NB4 (cell line): ENCODE measurements at regions not wholly inside any gene's neighbourhood (a gene's known extent, or its start where the extent isn't known, plus 50 kb on each side); places are given as distances from the start of the nearest gene placed in this dataset.

Experiments used
- DNase-seq: peaks from one replicate; pipeline ENCODE4 v3.0.0; 2010; ENCODE audit warnings: low read depth
- H3K4me3 ChIP-seq: one replicate; pipeline ENCODE4 v1.5.1; 2011; ENCODE audit warnings: mild to moderate bottlenecking, low read depth, low read length, moderate library complexity
- MYC ChIP-seq: IDR thresholded peaks from 2 replicates; pipeline ENCODE4 v1.6.1; 2011; ENCODE audit warnings: low read depth, low read length
- POLR2A ChIP-seq: IDR thresholded peaks from 2 replicates; pipeline ENCODE4 v1.6.1; 2011; ENCODE audit warnings: mild to moderate bottlenecking; ENCODE audit not compliant: insufficient read length; ENCODE audit errors: extremely low read depth
- TF ChIP-seq, protein P1 (sequence below): IDR thresholded peaks from one replicate; pipeline ENCODE4 v1.5.1; 2012; ENCODE audit warnings: low read depth, low read length
- TF ChIP-seq, protein P2 (sequence below): IDR thresholded peaks from 2 replicates; pipeline ENCODE4 v1.6.1; 2011; ENCODE audit warnings: low read depth, low read length

DNA sequence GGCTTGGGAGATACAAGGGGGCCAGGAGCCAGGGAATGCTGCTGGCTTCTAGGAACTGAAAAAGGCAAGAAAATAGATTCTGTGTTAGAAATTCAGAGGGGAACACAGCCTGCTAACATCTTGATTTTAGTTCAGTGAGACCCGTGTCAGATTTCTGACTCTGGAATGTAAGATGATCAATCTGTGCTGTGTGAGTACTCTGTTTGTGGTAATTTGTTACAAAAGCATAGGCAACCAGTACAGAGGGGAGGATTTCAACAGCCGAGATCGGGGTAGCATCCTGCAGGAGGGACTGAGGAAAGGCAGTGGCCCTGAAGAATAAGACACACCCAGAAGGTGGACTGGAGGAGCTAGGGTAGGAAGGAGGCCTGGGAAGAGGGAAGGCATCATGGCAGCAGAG, 410.0 kb upstream of the CCDC196 start:
- TF ChIP-seq, protein P1, sequence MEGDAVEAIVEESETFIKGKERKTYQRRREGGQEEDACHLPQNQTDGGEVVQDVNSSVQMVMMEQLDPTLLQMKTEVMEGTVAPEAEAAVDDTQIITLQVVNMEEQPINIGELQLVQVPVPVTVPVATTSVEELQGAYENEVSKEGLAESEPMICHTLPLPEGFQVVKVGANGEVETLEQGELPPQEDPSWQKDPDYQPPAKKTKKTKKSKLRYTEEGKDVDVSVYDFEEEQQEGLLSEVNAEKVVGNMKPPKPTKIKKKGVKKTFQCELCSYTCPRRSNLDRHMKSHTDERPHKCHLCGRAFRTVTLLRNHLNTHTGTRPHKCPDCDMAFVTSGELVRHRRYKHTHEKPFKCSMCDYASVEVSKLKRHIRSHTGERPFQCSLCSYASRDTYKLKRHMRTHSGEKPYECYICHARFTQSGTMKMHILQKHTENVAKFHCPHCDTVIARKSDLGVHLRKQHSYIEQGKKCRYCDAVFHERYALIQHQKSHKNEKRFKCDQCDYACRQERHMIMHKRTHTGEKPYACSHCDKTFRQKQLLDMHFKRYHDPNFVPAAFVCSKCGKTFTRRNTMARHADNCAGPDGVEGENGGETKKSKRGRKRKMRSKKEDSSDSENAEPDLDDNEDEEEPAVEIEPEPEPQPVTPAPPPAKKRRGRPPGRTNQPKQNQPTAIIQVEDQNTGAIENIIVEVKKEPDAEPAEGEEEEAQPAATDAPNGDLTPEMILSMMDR = no peak
- TF ChIP-seq, protein P2, sequence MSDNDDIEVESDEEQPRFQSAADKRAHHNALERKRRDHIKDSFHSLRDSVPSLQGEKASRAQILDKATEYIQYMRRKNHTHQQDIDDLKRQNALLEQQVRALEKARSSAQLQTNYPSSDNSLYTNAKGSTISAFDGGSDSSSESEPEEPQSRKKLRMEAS = no peak
- no peak for TF ChIP-seq POLR2A
- H3K4me3 ChIP-seq = no peak overlapping the region
- DNase-seq = no peak

DNA sequence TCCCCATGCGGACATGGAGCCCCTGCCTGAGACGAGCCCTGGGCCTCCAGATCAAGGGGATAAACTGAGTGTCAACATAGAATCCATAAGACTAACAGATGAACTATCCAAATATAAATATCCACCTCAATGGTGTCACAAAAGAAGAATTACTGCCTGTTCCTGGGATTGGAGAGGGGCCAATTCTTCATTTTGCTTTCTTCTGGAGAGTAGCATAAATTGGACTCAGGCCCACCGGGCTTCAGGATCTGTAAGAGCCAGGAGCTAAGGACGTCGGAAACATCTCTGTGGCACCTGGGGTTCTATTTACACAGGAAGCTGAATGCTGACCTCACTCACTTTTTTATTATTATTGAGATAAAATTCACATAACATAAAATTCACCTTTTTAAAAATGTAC, 408.2 kb upstream of the CCDC196 start:
- no peak overlapping the region for H3K4me3 ChIP-seq
- DNase-seq = no peak
- TF ChIP-seq, protein P1 = no peak
- no peak for TF ChIP-seq MYC
- no peak for TF ChIP-seq POLR2A
- TF ChIP-seq, protein P2 = no peak

DNA sequence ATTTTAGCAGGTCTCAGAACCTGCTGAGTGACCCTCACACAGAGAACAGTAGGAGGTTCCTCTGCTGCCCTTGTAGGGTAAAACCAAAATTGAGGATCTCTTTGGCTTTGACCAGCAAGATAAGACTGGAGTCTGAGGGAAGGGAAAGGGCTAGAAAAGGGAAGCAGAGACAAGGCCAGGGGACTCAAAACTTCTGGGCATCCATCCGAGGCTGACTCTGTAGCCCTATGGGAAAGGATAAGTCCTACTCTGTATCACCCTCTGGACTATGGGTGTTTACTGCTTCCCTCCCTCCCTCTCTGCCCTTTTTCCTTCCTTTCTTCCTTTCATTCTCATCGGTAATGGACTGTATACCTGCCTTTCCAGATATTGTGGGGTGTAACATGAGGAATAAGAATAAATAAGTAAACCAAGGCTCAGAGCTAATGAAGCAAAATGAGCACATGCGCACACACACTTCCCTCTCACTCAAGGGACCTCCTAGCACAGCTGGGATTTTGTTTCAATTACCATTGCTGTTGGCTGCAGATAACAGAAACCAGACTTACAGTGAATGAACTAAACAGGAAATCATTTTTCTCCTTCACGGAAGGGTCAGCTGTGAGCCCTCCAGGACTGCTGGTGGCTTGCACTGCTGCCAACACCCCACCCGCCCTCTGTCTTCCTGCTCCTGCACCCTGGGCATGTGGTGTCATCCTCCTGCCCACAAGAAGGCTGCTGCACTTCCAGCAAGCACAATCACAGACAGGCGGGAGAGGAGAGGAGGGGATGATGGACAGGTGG, 404.4 kb upstream of the CCDC196 start:
- DNase-seq = no peak
- TF ChIP-seq, protein P2 = no peak
- TF ChIP-seq, protein P1 = no peak
- TF ChIP-seq MYC (no peak), POLR2A (no peak)
- H3K4me3 ChIP-seq = no peak overlapping the region

DNA sequence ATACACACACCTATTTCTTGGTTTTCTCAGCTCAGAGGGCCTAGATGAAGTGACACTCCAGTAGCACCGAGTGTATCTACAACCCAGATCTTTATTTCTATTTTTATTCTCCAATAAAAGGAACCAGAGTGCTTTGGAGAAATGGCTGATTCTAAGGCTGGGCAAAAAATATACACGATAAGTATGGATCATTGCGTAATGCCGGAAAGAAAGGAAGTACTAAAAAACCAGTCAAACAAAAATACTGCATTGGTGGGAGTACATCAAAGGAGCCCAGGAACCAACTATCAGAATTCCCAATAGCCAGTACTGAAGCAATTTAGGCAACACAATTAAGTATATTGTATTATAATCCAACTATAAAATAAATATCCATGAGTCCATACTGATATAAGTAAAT, 400.9 kb upstream of the CCDC196 start:
- TF ChIP-seq, protein P1 = no peak
- TF ChIP-seq, protein P2 = no peak
- TF ChIP-seq MYC (no peak), POLR2A (no peak)
- DNase-seq = peak; percentile 22
- H3K4me3 ChIP-seq = no peak overlapping the region

DNA sequence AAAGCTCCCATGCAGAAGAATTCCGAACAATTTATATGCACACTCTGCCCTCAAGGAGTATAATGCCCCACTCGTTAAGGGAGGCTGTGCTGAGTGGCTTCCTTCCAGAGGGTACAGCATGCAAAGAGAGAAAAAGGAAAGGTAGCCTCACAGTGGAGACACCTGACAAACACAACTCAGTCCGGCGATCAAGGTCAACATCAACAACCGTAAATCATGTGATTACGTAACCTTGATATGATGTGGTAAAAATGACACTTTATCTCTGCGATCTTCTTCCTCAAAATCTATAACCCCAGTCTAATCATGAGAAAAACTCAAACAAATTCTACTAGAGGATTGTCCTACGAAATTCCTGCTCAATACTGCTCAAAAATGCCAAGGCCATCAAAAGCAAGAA, 400.5 kb upstream of the CCDC196 start:
- DNase-seq = peak; percentile 19
- TF ChIP-seq, protein P2 = no peak
- TF ChIP-seq POLR2A = no peak
- TF ChIP-seq, protein P1 = no peak
- no peak for TF ChIP-seq MYC
- H3K4me3 ChIP-seq = no peak overlapping the region
